Neutrophil (primary cell): ENCODE measurements at regions not wholly inside any gene's neighbourhood (a gene's known extent, or its start where the extent isn't known, plus 50 kb on each side); places are given as distances from the start of the nearest gene placed in this dataset.
"Not testable (repeated sequence)": the region's sequence is repeated elsewhere in the genome, so short reads cannot be mapped to it uniquely, and the experiment has no call there.

ENCODE experiments used
- H3K27ac ChIP-seq: fragments of 200-600 bp; sonication (generic); 2 replicates; pipeline ENCODE4 v1.5.1; 2016; ENCODE audit warnings: mild to moderate bottlenecking, moderate library complexity
- H3K27me3 ChIP-seq: fragments of 200-600 bp; sonication (generic); 2 replicates; pipeline ENCODE4 v1.6.0; 2016; ENCODE audit warnings: mild to moderate bottlenecking
- H3K36me3 ChIP-seq: fragments of 200-600 bp; sonication (generic); 2 replicates; pipeline ENCODE4 v1.5.1; 2017
- H3K4me1 ChIP-seq, 2 experiments: fragments of 200-600 bp in 1 of 2; sonication (generic) in 1 of 2; 1 replicate in 1 of 2; 2 replicates in 1 of 2; pipeline versions ENCODE4 v1.5.1 to v1.6.1; 2013 to 2016; ENCODE audit warnings: low read depth in 1 of 2, low read length in 1 of 2, mild to moderate bottlenecking in 1 of 2, moderate library complexity in 1 of 2; ENCODE audit not compliant: control insufficient read depth in 1 of 2, insufficient read depth in 1 of 2
- H3K4me3 ChIP-seq, 2 experiments: fragments of 200-600 bp in 1 of 2; sonication (generic) in 1 of 2; 1 replicate in 1 of 2; 2 replicates in 1 of 2; pipeline ENCODE4 v1.5.1; 2013 to 2016; ENCODE audit warnings: low read depth in 1 of 2, low read length in 1 of 2, mild to moderate bottlenecking in 1 of 2, moderate library complexity in 1 of 2
- H3K9me3 ChIP-seq: fragments of 200-600 bp; sonication (generic); 2 replicates; pipeline ENCODE4 v1.5.1; 2016
- TF ChIP-seq, protein P1 (sequence below): fragments of 200-600 bp; sonication (generic); IDR thresholded peaks from 2 replicates; pipeline ENCODE4 v1.5.1; 2016; ENCODE audit warnings: antibody characterized with exemption

DNA sequence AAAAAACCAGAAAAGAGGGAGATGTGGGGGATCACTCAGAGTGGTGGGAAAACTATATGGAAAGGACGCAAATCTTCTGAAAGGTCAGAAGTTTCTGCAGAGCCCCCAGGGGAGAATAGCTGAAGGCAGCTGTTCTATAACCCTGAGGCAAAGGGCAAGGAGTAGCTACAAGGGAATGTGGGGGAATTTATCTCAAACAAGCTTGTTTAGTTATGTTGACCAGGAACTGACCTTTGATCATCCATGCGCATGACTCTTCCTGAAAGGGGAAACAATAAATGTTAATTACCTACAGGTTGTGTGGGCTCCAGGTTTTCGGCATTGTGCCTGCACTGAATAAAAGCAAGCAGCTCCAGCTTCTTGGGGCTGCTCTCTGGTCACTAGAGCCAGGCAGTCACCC is 968.5 kb downstream of the AACS start:
- Histone ChIP-seq H3K4me3 (no peak overlapping the region), H3K36me3 (no peaks in the 10 kb centered on the region), H3K27ac (no peak overlapping the region), H3K4me1 (no peaks in the 10 kb centered on the region), H3K9me3 (no peaks in the 10 kb centered on the region), H3K27me3 (no peaks in the 10 kb centered on the region)
- TF ChIP-seq, protein P1, sequence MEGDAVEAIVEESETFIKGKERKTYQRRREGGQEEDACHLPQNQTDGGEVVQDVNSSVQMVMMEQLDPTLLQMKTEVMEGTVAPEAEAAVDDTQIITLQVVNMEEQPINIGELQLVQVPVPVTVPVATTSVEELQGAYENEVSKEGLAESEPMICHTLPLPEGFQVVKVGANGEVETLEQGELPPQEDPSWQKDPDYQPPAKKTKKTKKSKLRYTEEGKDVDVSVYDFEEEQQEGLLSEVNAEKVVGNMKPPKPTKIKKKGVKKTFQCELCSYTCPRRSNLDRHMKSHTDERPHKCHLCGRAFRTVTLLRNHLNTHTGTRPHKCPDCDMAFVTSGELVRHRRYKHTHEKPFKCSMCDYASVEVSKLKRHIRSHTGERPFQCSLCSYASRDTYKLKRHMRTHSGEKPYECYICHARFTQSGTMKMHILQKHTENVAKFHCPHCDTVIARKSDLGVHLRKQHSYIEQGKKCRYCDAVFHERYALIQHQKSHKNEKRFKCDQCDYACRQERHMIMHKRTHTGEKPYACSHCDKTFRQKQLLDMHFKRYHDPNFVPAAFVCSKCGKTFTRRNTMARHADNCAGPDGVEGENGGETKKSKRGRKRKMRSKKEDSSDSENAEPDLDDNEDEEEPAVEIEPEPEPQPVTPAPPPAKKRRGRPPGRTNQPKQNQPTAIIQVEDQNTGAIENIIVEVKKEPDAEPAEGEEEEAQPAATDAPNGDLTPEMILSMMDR = no peak

- TF ChIP-seq, protein P1 = no peak
- H3K4me1 ChIP-seq = no peaks in the 10 kb centered on the region
- no peak overlapping the region for H3K27ac ChIP-seq
- H3K36me3 ChIP-seq = no peaks in the 10 kb centered on the region
- no peaks in the 10 kb centered on the region for H3K27me3 ChIP-seq
- H3K9me3 ChIP-seq = no peaks in the 10 kb centered on the region
- H3K4me3 ChIP-seq = no peak overlapping the region
These were observed 971.1 kb downstream of the AACS start for GRCh38 chr12:126036348-126036747.

- no peaks in the 10 kb centered on the region for H3K9me3 ChIP-seq
- no peaks in the 10 kb centered on the region for H3K36me3 ChIP-seq
- no peak overlapping the region for H3K27ac ChIP-seq
- H3K4me1 ChIP-seq = no peaks in the 10 kb centered on the region
- TF ChIP-seq, protein P1 = no peak
- no peak overlapping the region for H3K4me3 ChIP-seq
- H3K27me3 ChIP-seq = no peaks in the 10 kb centered on the region
These were observed 973.2 kb downstream of the AACS start for GRCh38 chr12:126038434-126038833.

DNA sequence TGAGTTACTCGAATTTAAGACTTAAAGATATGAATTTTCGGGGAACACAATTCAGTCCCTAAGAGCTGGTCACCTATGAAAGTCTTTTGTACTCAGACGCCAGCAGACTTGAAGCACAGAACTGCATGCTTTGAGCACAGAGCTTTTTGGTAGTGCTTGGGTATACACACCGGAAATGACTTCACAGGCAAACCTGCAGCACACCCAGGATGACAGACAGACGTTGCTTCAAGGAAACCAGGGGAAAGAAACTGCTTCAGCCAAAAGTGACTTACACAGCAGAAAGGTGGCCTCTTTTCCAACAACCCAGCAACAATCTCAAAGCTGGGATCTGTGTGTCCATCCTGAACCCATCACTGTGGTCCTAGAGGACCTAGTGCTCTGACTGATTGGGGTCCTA is 975.1 kb downstream of the AACS start:
- no peaks in the 10 kb centered on the region for H3K27me3 ChIP-seq
- TF ChIP-seq, protein P1 = no peak
- no peaks in the 10 kb centered on the region for H3K9me3 ChIP-seq
- H3K4me3 ChIP-seq = no peak overlapping the region
- no peaks in the 10 kb centered on the region for H3K36me3 ChIP-seq
- no peak overlapping the region for H3K27ac ChIP-seq
- H3K4me1 ChIP-seq = no peaks in the 10 kb centered on the region

DNA sequence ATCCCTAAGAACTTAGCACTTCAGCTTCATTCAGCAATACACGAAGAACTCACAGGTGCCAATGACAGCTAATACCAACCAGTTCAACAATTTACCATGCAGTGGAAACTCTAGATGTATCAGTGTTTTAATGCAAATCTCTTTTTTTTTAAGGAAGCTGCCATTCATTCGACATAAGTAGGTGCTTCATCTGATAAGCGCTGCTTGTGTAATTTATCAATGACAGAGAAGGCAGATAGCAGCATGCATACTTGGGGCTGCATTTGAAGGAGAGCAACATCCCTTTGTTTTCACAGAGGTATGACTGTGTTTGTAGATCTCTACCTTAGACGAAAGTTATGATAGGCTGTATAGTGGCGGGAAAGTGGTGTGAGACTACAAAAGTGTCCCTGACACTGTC is 977.1 kb downstream of the AACS start:
- Histone ChIP-seq H3K4me1 (no peaks in the 10 kb centered on the region), H3K36me3 (no peaks in the 10 kb centered on the region), H3K27me3 (no peaks in the 10 kb centered on the region), H3K4me3 (no peak overlapping the region), H3K9me3 (no peaks in the 10 kb centered on the region), H3K27ac (no peak overlapping the region)
- TF ChIP-seq, protein P1 = no peak

GRCh38 chr12:126049501-126049900 is 984.3 kb downstream of the AACS start:
- not testable (repeated sequence) for H3K4me3 ChIP-seq, H3K4me1 ChIP-seq, H3K9me3 ChIP-seq, H3K36me3 ChIP-seq, H3K27me3 ChIP-seq, H3K27ac ChIP-seq
